Hepatocyte (in vitro differentiated cells): ENCODE measurements at regions not wholly inside any gene's neighbourhood (a gene's known extent, or its start where the extent isn't known, plus 50 kb on each side); places are given as distances from the start of the nearest gene placed in this dataset.

Experiments used
- DNase-seq: peaks from one replicate; pipeline ENCODE4 v3.0.0-alpha.2; 2016; ENCODE audit warnings: low spot score
- H2AFZ ChIP-seq: fragments of 200-600 bp; sonication (generic); 2 replicates; pipeline ENCODE4 v1.6.0; 2016; ENCODE audit warnings: antibody characterized with exemption, mild to moderate bottlenecking
- H3K27ac ChIP-seq: fragments of 200-600 bp; sonication (generic); 2 replicates; pipeline ENCODE4 v1.5.1; 2016; ENCODE audit warnings: mild to moderate bottlenecking
- H3K27me3 ChIP-seq: fragments of 200-600 bp; sonication (generic); 2 replicates; pipeline ENCODE4 v1.6.1; 2016
- H3K36me3 ChIP-seq: fragments of 200-600 bp; sonication (generic); replicated peaks from 2 replicates; pipeline ENCODE4 v1.5.1; 2016; ENCODE audit warnings: low read depth; ENCODE audit not compliant: insufficient read depth
- H3K4me1 ChIP-seq: fragments of 200-600 bp; sonication (generic); 2 replicates; pipeline ENCODE4 v1.5.1; 2016; ENCODE audit warnings: mild to moderate bottlenecking, moderate library complexity; ENCODE audit not compliant: insufficient read depth
- H3K4me2 ChIP-seq: fragments of 200-600 bp; sonication (generic); 2 replicates; pipeline ENCODE4 v1.6.0; 2016
- H3K4me3 ChIP-seq: fragments of 200-600 bp; sonication (generic); 2 replicates; pipeline ENCODE4 v1.5.1; 2016; ENCODE audit warnings: mild to moderate bottlenecking
- H3K79me2 ChIP-seq: fragments of 200-600 bp; sonication (generic); 2 replicates; pipeline ENCODE4 v1.6.0; 2017; ENCODE audit warnings: mild to moderate bottlenecking
- H3K9me2 ChIP-seq: fragments of 200-600 bp; sonication (generic); replicated peaks from 2 replicates; pipeline ENCODE4 v1.6.0; 2017; ENCODE audit warnings: mild to moderate bottlenecking; ENCODE audit not compliant: insufficient read depth
- H3K9me3 ChIP-seq: fragments of 200-600 bp; sonication (generic); 2 replicates; pipeline ENCODE4 v1.5.1; 2016; ENCODE audit warnings: low read depth, mild to moderate bottlenecking
- H4K20me1 ChIP-seq: fragments of 200-600 bp; sonication (generic); 2 replicates; pipeline ENCODE4 v1.6.0; 2016; ENCODE audit warnings: mild to moderate bottlenecking; ENCODE audit not compliant: insufficient read depth, poor library complexity, severe bottlenecking
- EZH2 ChIP-seq: fragments of 200-600 bp; sonication (generic); IDR thresholded peaks from 2 replicates; pipeline ENCODE4 v1.6.1; 2016; ENCODE audit warnings: antibody characterized with exemption, mild to moderate bottlenecking, borderline replicate concordance
- EZH2phosphoT487 ChIP-seq: fragments of 200-600 bp; sonication (generic); IDR thresholded peaks from one replicate; pipeline ENCODE4 v1.6.1; 2018; ENCODE audit warnings: antibody characterized with exemption, mild to moderate bottlenecking, low read depth, moderate library complexity; ENCODE audit not compliant: unreplicated experiment, severe bottlenecking
- WGBS: methylation state at CpG from one replicate; pipeline ENCODE4 v1.1.6; 2016; ENCODE audit warnings: low lambda C conversion rate; ENCODE audit errors: missing lambda C conversion rate; 5-methylcytosine and 5-hydroxymethylcytosine counted together
- TF ChIP-seq, protein P1 (sequence below): fragments of 200-600 bp; sonication (generic); IDR thresholded peaks from 2 replicates; pipeline ENCODE4 v1.5.1; 2016; ENCODE audit warnings: antibody characterized with exemption, mild to moderate bottlenecking; ENCODE audit not compliant: poor library complexity

- DNase-seq: no peak
- Histone ChIP-seq H3K9me3 (no peaks in the 10 kb centered on the region), H3K9me2 (no peaks in the 10 kb centered on the region), H4K20me1 (no peaks in the 10 kb centered on the region), H3K4me1 (no peaks in the 10 kb centered on the region), H3K79me2 (no peaks in the 10 kb centered on the region), H3K4me2 (no peak overlapping the region), H3K36me3 (no peaks in the 10 kb centered on the region), H2AFZ (no peak overlapping the region), H3K4me3 (no peak overlapping the region), H3K27me3 (no peaks in the 10 kb centered on the region), H3K27ac (no peak overlapping the region)
- TF ChIP-seq EZH2phosphoT487 (no peak), EZH2 (no peak)
- TF ChIP-seq, protein P1, sequence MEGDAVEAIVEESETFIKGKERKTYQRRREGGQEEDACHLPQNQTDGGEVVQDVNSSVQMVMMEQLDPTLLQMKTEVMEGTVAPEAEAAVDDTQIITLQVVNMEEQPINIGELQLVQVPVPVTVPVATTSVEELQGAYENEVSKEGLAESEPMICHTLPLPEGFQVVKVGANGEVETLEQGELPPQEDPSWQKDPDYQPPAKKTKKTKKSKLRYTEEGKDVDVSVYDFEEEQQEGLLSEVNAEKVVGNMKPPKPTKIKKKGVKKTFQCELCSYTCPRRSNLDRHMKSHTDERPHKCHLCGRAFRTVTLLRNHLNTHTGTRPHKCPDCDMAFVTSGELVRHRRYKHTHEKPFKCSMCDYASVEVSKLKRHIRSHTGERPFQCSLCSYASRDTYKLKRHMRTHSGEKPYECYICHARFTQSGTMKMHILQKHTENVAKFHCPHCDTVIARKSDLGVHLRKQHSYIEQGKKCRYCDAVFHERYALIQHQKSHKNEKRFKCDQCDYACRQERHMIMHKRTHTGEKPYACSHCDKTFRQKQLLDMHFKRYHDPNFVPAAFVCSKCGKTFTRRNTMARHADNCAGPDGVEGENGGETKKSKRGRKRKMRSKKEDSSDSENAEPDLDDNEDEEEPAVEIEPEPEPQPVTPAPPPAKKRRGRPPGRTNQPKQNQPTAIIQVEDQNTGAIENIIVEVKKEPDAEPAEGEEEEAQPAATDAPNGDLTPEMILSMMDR: no peak
Measured at GRCh38 chr4:67343199-67343598, 202.1 kb downstream of the CENPC start.

GRCh38 chr4:67342291-67342690 lies 203.0 kb downstream of the CENPC start:
- no peak for DNase-seq
- no peaks in the 10 kb centered on the region for H3K79me2 ChIP-seq
- no peak overlapping the region for H3K27ac ChIP-seq
- no peak overlapping the region for H3K4me3 ChIP-seq
- H3K4me2 ChIP-seq: no peak overlapping the region
- no peaks in the 10 kb centered on the region for H3K36me3 ChIP-seq
- no peaks in the 10 kb centered on the region for H4K20me1 ChIP-seq
- WGBS: 30% methylated on average over 2 of the region's 2 CpGs
- no peaks in the 10 kb centered on the region for H3K9me2 ChIP-seq
- H3K9me3 ChIP-seq: no peaks in the 10 kb centered on the region
- TF ChIP-seq, protein P1: no peak
- TF ChIP-seq EZH2 (no peak), EZH2phosphoT487 (no peak)
- no peaks in the 10 kb centered on the region for H3K27me3 ChIP-seq
- no peaks in the 10 kb centered on the region for H3K4me1 ChIP-seq
- H2AFZ ChIP-seq: no peak overlapping the region

- TF ChIP-seq EZH2: no peak
- TF ChIP-seq EZH2phosphoT487: no peak
- TF ChIP-seq, protein P1: no peak
- no peak overlapping the region for H2AFZ ChIP-seq
- H3K4me2 ChIP-seq: no peak overlapping the region
- H3K9me3 ChIP-seq: no peaks in the 10 kb centered on the region
- H3K4me1 ChIP-seq: no peaks in the 10 kb centered on the region
- no peaks in the 10 kb centered on the region for H4K20me1 ChIP-seq
- 77% methylated on average over 4 of the region's 4 CpGs for WGBS
- H3K27ac ChIP-seq: no peak overlapping the region
- no peaks in the 10 kb centered on the region for H3K79me2 ChIP-seq
- no peak overlapping the region for H3K4me3 ChIP-seq
- no peaks in the 10 kb centered on the region for H3K9me2 ChIP-seq
- H3K27me3 ChIP-seq: peaks cover 3% of the 10 kb centered on the region
- DNase-seq: no peak
- H3K36me3 ChIP-seq: no peaks in the 10 kb centered on the region
Measured at GRCh38 chr4:67333664-67334063, 211.6 kb downstream of the CENPC start.

GRCh38 chr4:67332627-67333026 lies 212.7 kb downstream of the CENPC start:
- no peaks in the 10 kb centered on the region for H3K4me1 ChIP-seq
- TF ChIP-seq EZH2phosphoT487: no peak
- TF ChIP-seq, protein P1: no peak
- TF ChIP-seq EZH2: no peak
- H3K4me3 ChIP-seq: no peak overlapping the region
- no peak overlapping the region for H3K27ac ChIP-seq
- H3K4me2 ChIP-seq: no peak overlapping the region
- H3K36me3 ChIP-seq: no peaks in the 10 kb centered on the region
- no peaks in the 10 kb centered on the region for H3K79me2 ChIP-seq
- no peaks in the 10 kb centered on the region for H4K20me1 ChIP-seq
- DNase-seq: peak; percentile 23
- no peak overlapping the region for H2AFZ ChIP-seq
- WGBS: 24% methylated on average over 4 of the region's 4 CpGs
- H3K27me3 ChIP-seq: peaks cover 7% of the 10 kb centered on the region
- H3K9me2 ChIP-seq: no peaks in the 10 kb centered on the region
- H3K9me3 ChIP-seq: no peaks in the 10 kb centered on the region
